ENCODE measurements at regions not wholly inside any gene's neighbourhood (a gene's known extent, or its start where the extent isn't known, plus 50 kb on each side); places are given as distances from the start of the nearest gene placed in this dataset.

- DNase-seq (ENCODE audit: low read depth): no peak
- no peak for TF ChIP-seq CTCF (IDR thresholded peaks at IDR 0.05; ENCODE audit: insufficient read depth, low read length)
- H3K4me3 ChIP-seq (ENCODE audit: low read depth, low read length): no peak overlapping the region
These were observed 650.7 kb downstream of the CDH8 start for GRCh38 chr16:61385392-61386071.

GRCh38 chr16:61382435-61382834 is 653.8 kb downstream of the CDH8 start:
- no peak for TF ChIP-seq CTCF (IDR thresholded peaks at IDR 0.05; ENCODE audit: insufficient read depth, low read length)
- DNase-seq (ENCODE audit: low read depth): no peak
- H3K4me3 ChIP-seq (ENCODE audit: low read depth, low read length): no peak overlapping the region

- TF ChIP-seq CTCF (IDR thresholded peaks at IDR 0.05; ENCODE audit: insufficient read depth, low read length): no peak
- no peak overlapping the region for H3K4me3 ChIP-seq (ENCODE audit: low read depth, low read length)
- no peak for DNase-seq (ENCODE audit: low read depth)
These were observed 656.9 kb downstream of the CDH8 start for GRCh38 chr16:61379311-61379710.

- DNase-seq (ENCODE audit: low read depth): no peak
- no peak for TF ChIP-seq CTCF (IDR thresholded peaks at IDR 0.05; ENCODE audit: insufficient read depth, low read length)
- H3K4me3 ChIP-seq (ENCODE audit: low read depth, low read length): no peak overlapping the region
These were observed 662.2 kb downstream of the CDH8 start for GRCh38 chr16:61374071-61374470.

- no peak for DNase-seq (ENCODE audit: low read depth)
- H3K4me3 ChIP-seq (ENCODE audit: low read depth, low read length): no peak overlapping the region
- TF ChIP-seq CTCF (IDR thresholded peaks at IDR 0.05; ENCODE audit: insufficient read depth, low read length): no peak
These were observed 664.4 kb downstream of the CDH8 start for GRCh38 chr16:61371881-61372280.

- no peak for DNase-seq (ENCODE audit: low read depth)
- H3K4me3 ChIP-seq (ENCODE audit: low read depth, low read length): no peak overlapping the region
- no peak for TF ChIP-seq CTCF (IDR thresholded peaks at IDR 0.05; ENCODE audit: insufficient read depth, low read length)
These were observed 664.9 kb downstream of the CDH8 start for GRCh38 chr16:61371388-61371787.

GRCh38 chr16:61370564-61370963 is 665.7 kb downstream of the CDH8 start:
- no peak for DNase-seq (ENCODE audit: low read depth)
- no peak for TF ChIP-seq CTCF (IDR thresholded peaks at IDR 0.05; ENCODE audit: insufficient read depth, low read length)
- H3K4me3 ChIP-seq (ENCODE audit: low read depth, low read length): no peak overlapping the region
